OCI-LY3 (cell line): ENCODE measurements at regions not wholly inside any gene's neighbourhood (a gene's known extent, or its start where the extent isn't known, plus 50 kb on each side); places are given as distances from the start of the nearest gene placed in this dataset.

Source experiments
- EZH2phosphoT487 ChIP-seq: fragments of 200-600 bp; shearing (Covaris generic); IDR thresholded peaks from 2 replicates; pipeline ENCODE4 v1.6.1; 2018; ENCODE audit warnings: antibody characterized with exemption, mixed run types, low read depth
- TF ChIP-seq, protein P1 (sequence below): fragments of 200-600, 300-600 bp; sonication (generic); IDR thresholded peaks from 2 replicates; pipeline ENCODE4 v1.5.1; 2014; ENCODE audit warnings: antibody characterized with exemption, low read length, low read depth

DNA sequence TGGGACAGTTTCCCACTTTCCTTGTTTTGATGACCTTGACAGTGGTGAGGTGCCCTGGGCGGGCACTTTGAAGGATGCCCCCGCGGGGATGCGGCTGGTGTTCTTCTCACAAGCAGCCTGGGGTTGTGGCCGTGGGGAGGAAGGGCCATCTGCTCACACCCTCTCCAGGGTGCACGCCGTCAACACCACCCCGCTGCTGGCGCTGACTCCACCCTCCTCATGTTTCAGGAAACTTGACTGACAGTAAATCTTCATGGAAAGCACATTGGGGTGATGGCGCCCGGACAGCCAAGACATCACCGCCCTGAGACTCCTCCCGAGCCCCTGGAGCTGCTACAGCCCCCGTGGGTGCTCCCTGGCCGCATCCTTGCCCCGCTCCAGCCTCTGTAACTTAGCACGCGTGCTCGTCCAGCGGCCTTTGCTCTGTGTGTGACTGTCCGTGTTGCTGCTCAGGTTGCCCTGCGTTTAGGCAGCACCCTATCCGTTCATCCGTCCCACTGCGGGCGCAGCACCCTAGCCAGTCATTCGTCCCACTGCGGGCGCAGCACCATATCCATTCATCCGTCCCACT is 150.2 kb upstream of the C14orf180 start:
- TF ChIP-seq, protein P1, sequence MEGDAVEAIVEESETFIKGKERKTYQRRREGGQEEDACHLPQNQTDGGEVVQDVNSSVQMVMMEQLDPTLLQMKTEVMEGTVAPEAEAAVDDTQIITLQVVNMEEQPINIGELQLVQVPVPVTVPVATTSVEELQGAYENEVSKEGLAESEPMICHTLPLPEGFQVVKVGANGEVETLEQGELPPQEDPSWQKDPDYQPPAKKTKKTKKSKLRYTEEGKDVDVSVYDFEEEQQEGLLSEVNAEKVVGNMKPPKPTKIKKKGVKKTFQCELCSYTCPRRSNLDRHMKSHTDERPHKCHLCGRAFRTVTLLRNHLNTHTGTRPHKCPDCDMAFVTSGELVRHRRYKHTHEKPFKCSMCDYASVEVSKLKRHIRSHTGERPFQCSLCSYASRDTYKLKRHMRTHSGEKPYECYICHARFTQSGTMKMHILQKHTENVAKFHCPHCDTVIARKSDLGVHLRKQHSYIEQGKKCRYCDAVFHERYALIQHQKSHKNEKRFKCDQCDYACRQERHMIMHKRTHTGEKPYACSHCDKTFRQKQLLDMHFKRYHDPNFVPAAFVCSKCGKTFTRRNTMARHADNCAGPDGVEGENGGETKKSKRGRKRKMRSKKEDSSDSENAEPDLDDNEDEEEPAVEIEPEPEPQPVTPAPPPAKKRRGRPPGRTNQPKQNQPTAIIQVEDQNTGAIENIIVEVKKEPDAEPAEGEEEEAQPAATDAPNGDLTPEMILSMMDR = no peak
- TF ChIP-seq EZH2phosphoT487 = no peak
